H1 (cell line): ENCODE measurements at regions not wholly inside any gene's neighbourhood (a gene's known extent, or its start where the extent isn't known, plus 50 kb on each side); places are given as distances from the start of the nearest gene placed in this dataset.

Source experiments
- BCL11A ChIP-seq, 2 experiments: IDR thresholded peaks; one replicate each; pipeline ENCODE4 v1.6.1; 2011; ENCODE audit warnings: low read depth in 2 of 2, low read length in 2 of 2, mild to moderate bottlenecking in 2 of 2
- BRCA1 ChIP-seq: IDR thresholded peaks from 2 replicates; pipeline ENCODE4 v1.6.1; 2012; ENCODE audit warnings: low read depth, low read length, improper control_type of control experiment
- CREB1 ChIP-seq: IDR thresholded peaks from 2 replicates; pipeline ENCODE4 v1.6.1; 2012; ENCODE audit warnings: inconsistent platforms
- KDM4A ChIP-seq: IDR thresholded peaks from one replicate; pipeline ENCODE4 v1.7.1; 2012; ENCODE audit warnings: low read depth, mild to moderate bottlenecking, moderate library complexity, low read length, inconsistent platforms; ENCODE audit not compliant: severe bottlenecking
- NRF1 ChIP-seq: IDR thresholded peaks from 2 replicates; pipeline ENCODE4 v1.6.1; 2011; ENCODE audit warnings: mild to moderate bottlenecking, low read depth, low read length, improper control_type of control experiment
- RFX5 ChIP-seq: IDR thresholded peaks from 2 replicates; pipeline ENCODE4 v1.6.1; 2011; ENCODE audit warnings: low read depth, low read length, improper control_type of control experiment, borderline replicate concordance
- SP1 ChIP-seq: IDR thresholded peaks from 2 replicates; pipeline ENCODE4 v1.6.1; 2011; ENCODE audit warnings: low read depth, low read length
- SP2 ChIP-seq: IDR thresholded peaks from 2 replicates; pipeline ENCODE4 v1.6.1; 2012; ENCODE audit warnings: mild to moderate bottlenecking, low read length, inconsistent platforms
- SRF ChIP-seq: IDR thresholded peaks from 2 replicates; pipeline ENCODE4 v1.6.1; 2011; ENCODE audit warnings: mild to moderate bottlenecking, low read depth, low read length, moderate library complexity
- TBP ChIP-seq: IDR thresholded peaks from 2 replicates; pipeline ENCODE4 v1.6.1; 2011; ENCODE audit warnings: low read depth, low read length, improper control_type of control experiment
- TEAD4 ChIP-seq: IDR thresholded peaks from 2 replicates; pipeline ENCODE4 v1.6.1; 2012; ENCODE audit warnings: low read depth, low read length, inconsistent platforms, mixed read lengths
- YY1 ChIP-seq: IDR thresholded peaks from 2 replicates; pipeline ENCODE4 v1.6.1; 2011; ENCODE audit warnings: low read depth, mild to moderate bottlenecking, low read length

DNA sequence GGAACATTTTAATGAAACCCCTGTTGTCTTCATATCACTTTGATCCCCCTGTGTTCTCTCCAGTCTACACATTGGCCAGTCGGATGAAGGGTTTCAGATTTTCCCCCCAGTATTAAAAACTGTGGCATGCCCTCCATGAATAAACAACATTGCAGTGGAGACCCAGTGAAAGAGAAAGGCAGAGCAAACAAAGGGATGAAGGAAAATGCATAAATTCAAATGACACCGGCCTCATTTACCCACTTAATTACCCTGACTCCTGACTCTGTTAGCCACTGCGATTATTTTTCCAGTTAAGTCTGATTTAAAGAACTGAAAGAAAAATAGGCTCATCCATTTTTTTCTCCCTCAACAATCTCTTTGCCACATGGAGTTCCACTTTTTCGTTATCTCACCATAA is 569.2 kb downstream of the TFAP2B start (continued):
- TF ChIP-seq SP2 = no peak
- TF ChIP-seq TBP = no peak
- TF ChIP-seq TEAD4 = no peak
- no peak for TF ChIP-seq SRF
- TF ChIP-seq NRF1 = no peak
- no peak for TF ChIP-seq BCL11A (IDR thresholded peaks at IDR 0.05; ENCODE audit: low read depth in 2 of 2, low read length in 2 of 2)
- TF ChIP-seq SP1 = no peak
- no peak for TF ChIP-seq CREB1
- TF ChIP-seq RFX5 = no peak
- TF ChIP-seq KDM4A = no peak
- TF ChIP-seq BRCA1 = no peak
- no peak for TF ChIP-seq YY1
